Neuronal stem cell (in vitro differentiated cells): ENCODE measurements at regions not wholly inside any gene's neighbourhood (a gene's known extent, or its start where the extent isn't known, plus 50 kb on each side); places are given as distances from the start of the nearest gene placed in this dataset.

Experiments used
- DNase-seq: peaks from one replicate; pipeline ENCODE4 v3.0.0-alpha.2; 2013; ENCODE audit warnings: low spot score
- H2AFZ ChIP-seq: one replicate; pipeline ENCODE4 v1.6.1; 2013; ENCODE audit warnings: mild to moderate bottlenecking, low read length, inconsistent platforms
- H2AK5ac ChIP-seq: 2 replicates; pipeline ENCODE4 v1.6.1; 2013; ENCODE audit warnings: low read depth, mild to moderate bottlenecking, inconsistent platforms, low read length, moderate library complexity, mixed read lengths
- H2BK120ac ChIP-seq: 2 replicates; pipeline ENCODE4 v1.6.1; 2013; ENCODE audit warnings: low read depth, mild to moderate bottlenecking, inconsistent platforms, low read length, moderate library complexity, mixed read lengths
- H2BK12ac ChIP-seq: one replicate; pipeline ENCODE4 v1.6.1; 2013; ENCODE audit warnings: low read length, inconsistent platforms
- H2BK15ac ChIP-seq: 2 replicates; pipeline ENCODE4 v1.6.1; 2013; ENCODE audit warnings: mild to moderate bottlenecking, low read length, inconsistent platforms, mixed read lengths
- H2BK5ac ChIP-seq: one replicate; pipeline ENCODE4 v1.6.1; 2013; ENCODE audit warnings: inconsistent platforms, mild to moderate bottlenecking, low read length, moderate library complexity
- H3K14ac ChIP-seq: one replicate; pipeline ENCODE4 v1.6.1; 2013; ENCODE audit warnings: low read length, inconsistent platforms
- H3K18ac ChIP-seq: 2 replicates; pipeline ENCODE4 v1.6.1; 2013; ENCODE audit warnings: low read length, inconsistent platforms
- H3K23ac ChIP-seq: 2 replicates; pipeline ENCODE4 v1.6.1; 2013; ENCODE audit warnings: low read depth, mild to moderate bottlenecking, mixed read lengths, low read length, inconsistent platforms; ENCODE audit not compliant: poor library complexity
- H3K27ac ChIP-seq: replicated peaks from 3 replicates; pipeline ENCODE4 v1.5.1; 2013; ENCODE audit warnings: low read length, inconsistent platforms
- H3K27me3 ChIP-seq, 3 experiments: 2 replicates each; pipeline ENCODE4 v1.6.1; 2013; ENCODE audit warnings: low read length in 3 of 3, mild to moderate bottlenecking in 2 of 3, inconsistent platforms in 1 of 3, low read depth in 1 of 3, mixed read lengths in 1 of 3, moderate library complexity in 1 of 3; ENCODE audit not compliant: control insufficient read depth in 3 of 3, insufficient read depth in 3 of 3
- H3K36me3 ChIP-seq, 2 donors: replicated peaks in 1 of 2; 2 replicates each; pipeline ENCODE4 v1.6.1; 2013; ENCODE audit warnings: low read length in 2 of 2; ENCODE audit not compliant: control insufficient read depth in 2 of 2, insufficient read depth in 2 of 2
- H3K4ac ChIP-seq: 2 replicates; pipeline ENCODE4 v1.6.1; 2013; ENCODE audit warnings: inconsistent platforms, mild to moderate bottlenecking, low read length, moderate library complexity
- H3K4me1 ChIP-seq, 2 donors: 1 replicate in 1 of 2; 2 replicates in 1 of 2; pipeline ENCODE4 v1.6.1; 2013; ENCODE audit warnings: low read length in 2 of 2, low read depth in 1 of 2; ENCODE audit not compliant: control insufficient read depth in 2 of 2, insufficient read depth in 1 of 2
- H3K4me2 ChIP-seq: one replicate; pipeline ENCODE4 v1.6.1; 2013; ENCODE audit warnings: mild to moderate bottlenecking, low read length, inconsistent platforms; ENCODE audit not compliant: insufficient read depth, poor library complexity, severe bottlenecking
- H3K4me3 ChIP-seq, 2 donors: 2 replicates each; pipeline ENCODE4 v1.5.1; 2013; ENCODE audit warnings: low read length in 2 of 2, mild to moderate bottlenecking in 2 of 2, inconsistent platforms in 1 of 2, moderate library complexity in 1 of 2
- H3K79me1 ChIP-seq: one replicate; pipeline ENCODE4 v1.6.1; 2013; ENCODE audit warnings: low read depth, mild to moderate bottlenecking, inconsistent platforms, low read length, moderate library complexity
- H3K9ac ChIP-seq: one replicate; pipeline ENCODE4 v1.6.1; 2013; ENCODE audit warnings: mild to moderate bottlenecking, low read depth, low read length, inconsistent platforms; ENCODE audit not compliant: poor library complexity
- H3K9me3 ChIP-seq, 2 donors: replicated peaks in 1 of 2; 2 replicates each; pipeline versions ENCODE3 to v1.6.1; 2013; ENCODE audit warnings: low read length in 2 of 2, mild to moderate bottlenecking in 2 of 2, inconsistent platforms in 1 of 2, low read depth in 1 of 2, mixed read lengths in 1 of 2, moderate library complexity in 1 of 2; ENCODE audit not compliant: control insufficient read depth in 2 of 2, insufficient read depth in 1 of 2
- H4K8ac ChIP-seq: one replicate; pipeline ENCODE4 v1.6.1; 2013; ENCODE audit warnings: low read depth, mild to moderate bottlenecking, inconsistent platforms, low read length, moderate library complexity
- H4K91ac ChIP-seq: one replicate; pipeline ENCODE4 v1.6.1; 2013; ENCODE audit warnings: low read length, low read depth, mild to moderate bottlenecking, inconsistent platforms; ENCODE audit not compliant: poor library complexity
- WGBS, 2 donors: extraction: QIAGEN DNeasy Blood & Tissue Kit; methylation state at CpG; one replicate each; pipeline ENCODE4 v1.1.7; 2013; ENCODE audit warnings: missing lambda C conversion rate in 2 of 2, mixed read lengths in 1 of 2; ENCODE audit not compliant: insufficient read length in 2 of 2, insufficient replicate concordance in 1 of 2; ENCODE audit errors: extremely low coverage in 2 of 2; 5-methylcytosine and 5-hydroxymethylcytosine counted together

DNA sequence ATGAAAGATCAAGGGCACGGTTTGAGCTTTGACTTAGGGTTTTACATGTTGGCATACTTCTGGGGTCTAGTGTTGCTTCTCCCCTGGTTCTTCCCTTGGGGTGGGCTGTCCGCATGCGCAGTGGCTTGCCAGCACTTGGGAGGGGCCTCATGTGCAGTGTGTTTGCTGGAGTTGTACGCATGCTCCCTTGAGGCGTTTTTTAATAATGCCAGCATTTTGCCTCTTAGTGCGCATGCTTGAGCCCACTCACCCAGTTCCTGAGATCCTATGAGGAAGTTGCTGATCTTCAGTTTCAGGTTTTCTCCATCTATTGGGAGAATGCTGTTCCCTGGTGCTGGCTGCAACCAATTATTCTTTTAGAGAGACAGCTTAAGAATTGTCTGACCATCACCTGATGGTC lies 113.4 kb upstream of the GPR141 start:
- Histone ChIP-seq H2BK5ac (no peak overlapping the region), H3K36me3 (no peaks in the 10 kb centered on the region), H3K9me3 (peaks cover 5 to 6% of the 10 kb centered on the region in 2 donors), H3K23ac (no peak overlapping the region), H2BK120ac (no peak overlapping the region), H3K27ac (no peak overlapping the region), H4K8ac (no peak overlapping the region), H3K4ac (no peak overlapping the region), H3K4me3 (no peak overlapping the region), H4K91ac (no peak overlapping the region), H3K27me3 (no peaks in the 10 kb centered on the region), H2AK5ac (no peak overlapping the region), H3K4me1 (no peaks in the 10 kb centered on the region), H2BK15ac (no peak overlapping the region), H3K4me2 (no peak overlapping the region), H2AFZ (no peak overlapping the region), H3K18ac (no peak overlapping the region), H2BK12ac (no peak overlapping the region), H3K9ac (no peak overlapping the region), H3K14ac (no peak overlapping the region), H3K79me1 (no peaks in the 10 kb centered on the region)
- DNase-seq: no peak
- WGBS, 2 donors: no CpG with 5 or more reads among the region's 6 CpGs

DNA sequence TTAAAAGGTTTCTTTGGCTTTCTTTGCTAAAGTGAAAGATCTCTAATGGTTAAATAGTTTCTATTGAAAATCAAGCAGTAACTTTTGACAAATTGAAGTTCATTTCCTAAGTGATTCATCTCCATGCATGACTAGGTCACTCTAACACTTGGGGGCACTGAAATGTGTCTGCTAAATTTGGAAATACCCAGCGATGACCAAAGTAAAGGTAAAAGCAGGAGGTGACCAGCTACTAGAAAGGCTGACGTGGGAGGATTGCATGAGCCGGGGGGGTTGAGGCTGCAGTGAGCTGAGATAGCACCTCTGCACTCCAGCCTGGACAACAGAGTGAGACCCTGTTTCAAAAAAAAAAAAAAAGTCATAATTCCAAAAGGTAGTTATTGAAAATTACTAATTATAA lies 111.8 kb upstream of the GPR141 start:
- no peak overlapping the region for H2BK120ac ChIP-seq

DNA sequence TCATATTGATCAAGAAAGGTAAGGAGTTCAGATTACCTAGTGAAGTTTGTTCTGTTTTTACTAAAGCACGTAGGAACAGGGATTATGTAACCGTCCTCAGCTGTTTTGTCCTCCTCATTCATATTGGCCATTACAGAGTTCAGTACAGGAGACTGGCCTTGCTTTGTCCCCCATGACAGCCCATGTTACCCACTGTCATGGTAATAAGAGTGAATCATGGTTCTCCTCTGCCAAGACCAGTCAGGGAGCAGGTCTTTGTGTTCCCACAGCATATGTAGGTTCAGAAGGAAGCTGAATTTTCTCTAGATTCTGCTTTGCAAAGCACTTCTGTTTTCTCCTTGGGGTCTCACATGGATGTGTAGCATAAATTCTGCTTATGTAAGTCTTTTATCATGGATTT lies 106.2 kb upstream of the GPR141 start:
- WGBS, 2 donors: no CpG with 5 or more reads among the region's 2 CpGs
- no peak for DNase-seq

More for the DNA sequence above, 111.8 kb upstream of the GPR141 start:
- Histone ChIP-seq H2AFZ (no peak overlapping the region), H3K9ac (no peak overlapping the region), H3K36me3 (no peaks in the 10 kb centered on the region), H3K18ac (no peak overlapping the region), H3K4me3 (no peak overlapping the region), H2AK5ac (no peak overlapping the region), H2BK12ac (no peak overlapping the region), H3K27me3 (no peaks in the 10 kb centered on the region), H3K14ac (no peak overlapping the region), H3K4me1 (no peaks in the 10 kb centered on the region), H2BK15ac (no peak overlapping the region), H3K23ac (no peak overlapping the region), H3K4me2 (no peak overlapping the region), H2BK5ac (no peak overlapping the region), H4K91ac (no peak overlapping the region), H3K79me1 (no peaks in the 10 kb centered on the region), H4K8ac (no peak overlapping the region), H3K27ac (no peak overlapping the region), H3K9me3 (peaks cover 5 to 6% of the 10 kb centered on the region in 2 donors), H3K4ac (no peak overlapping the region)
- WGBS, 2 donors: no CpG with 5 or more reads among the region's 3 CpGs
- no peak for DNase-seq

DNA sequence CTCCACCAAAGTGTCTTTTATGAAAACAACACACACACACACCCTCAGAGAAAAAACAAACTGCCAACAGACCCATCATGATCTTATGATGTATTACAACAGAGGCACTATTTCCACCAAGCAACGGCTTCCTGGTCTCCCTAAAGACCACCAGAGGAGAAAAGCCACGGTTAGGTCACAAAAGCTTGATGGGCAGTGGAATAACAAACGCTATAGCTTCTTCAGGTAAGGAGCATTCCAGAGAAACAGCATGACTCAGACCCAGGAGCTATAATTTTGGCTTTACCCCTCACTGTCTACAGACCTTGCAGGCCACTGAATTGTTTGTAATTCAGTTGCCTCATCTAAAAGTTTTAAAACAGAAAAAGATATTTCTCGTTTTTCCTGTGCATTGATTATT lies 105.7 kb upstream of the GPR141 start:
- WGBS, 2 donors: no CpG with 5 or more reads among the region's 4 CpGs
- DNase-seq: no peak

More for the DNA sequence above, 106.2 kb upstream of the GPR141 start:
- H3K9me3 ChIP-seq: no peaks in the 10 kb centered on the region
- no peak overlapping the region for H3K9ac ChIP-seq
- no peak overlapping the region for H3K14ac ChIP-seq
- peaks cover 2 to 8% of the 10 kb centered on the region in 2 donors for H3K4me1 ChIP-seq
- H2BK15ac ChIP-seq: no peak overlapping the region
- no peaks in the 10 kb centered on the region for H3K79me1 ChIP-seq
- no peak overlapping the region for H4K91ac ChIP-seq
- no peak overlapping the region for H2BK120ac ChIP-seq
- H2BK12ac ChIP-seq: no peak overlapping the region
- H2AK5ac ChIP-seq: no peak overlapping the region
- no peak overlapping the region for H3K18ac ChIP-seq
- H4K8ac ChIP-seq: no peak overlapping the region
- no peak overlapping the region for H3K4me2 ChIP-seq
- no peaks in the 10 kb centered on the region for H3K36me3 ChIP-seq
- H3K4me3 ChIP-seq: no peak overlapping the region
- H2AFZ ChIP-seq: peak overlapping the region; percentile 82
- no peak overlapping the region for H3K27ac ChIP-seq
- no peaks in the 10 kb centered on the region for H3K27me3 ChIP-seq
- H2BK5ac ChIP-seq: no peak overlapping the region
- no peak overlapping the region for H3K4ac ChIP-seq
- no peak overlapping the region for H3K23ac ChIP-seq

More for the DNA sequence above, 105.7 kb upstream of the GPR141 start:
- Histone ChIP-seq H2BK120ac (no peak overlapping the region), H3K9me3 (no peaks in the 10 kb centered on the region), H2BK12ac (no peak overlapping the region), H3K79me1 (no peaks in the 10 kb centered on the region), H3K36me3 (no peaks in the 10 kb centered on the region), H2BK15ac (no peak overlapping the region), H3K18ac (no peak overlapping the region), H4K91ac (no peak overlapping the region), H2AK5ac (no peak overlapping the region), H3K4me1 (peaks cover 2 to 8% of the 10 kb centered on the region in 2 donors), H3K4me3 (no peak overlapping the region), H3K23ac (no peak overlapping the region), H3K27ac (no peak overlapping the region), H2BK5ac (no peak overlapping the region), H3K9ac (no peak overlapping the region), H4K8ac (no peak overlapping the region), H3K14ac (no peak overlapping the region), H3K27me3 (no peaks in the 10 kb centered on the region), H3K4ac (no peak overlapping the region), H3K4me2 (no peak overlapping the region), H2AFZ (peak overlapping the region; percentile 82)
